NCI-H1694 treated with DMSO at 0.1 percent for 48 hours (cell line): ENCODE measurements at regions not wholly inside any gene's neighbourhood (a gene's known extent, or its start where the extent isn't known, plus 50 kb on each side); places are given as distances from the start of the nearest gene placed in this dataset.
"Not testable (repeated sequence)": the region's sequence is repeated elsewhere in the genome, so short reads cannot be mapped to it uniquely, and the experiment has no call there.

ENCODE experiments used
- DNase-seq: peaks from one replicate; lab custom pipeline; 2025; lab: John Stamatoyannopoulos, UW

DNA sequence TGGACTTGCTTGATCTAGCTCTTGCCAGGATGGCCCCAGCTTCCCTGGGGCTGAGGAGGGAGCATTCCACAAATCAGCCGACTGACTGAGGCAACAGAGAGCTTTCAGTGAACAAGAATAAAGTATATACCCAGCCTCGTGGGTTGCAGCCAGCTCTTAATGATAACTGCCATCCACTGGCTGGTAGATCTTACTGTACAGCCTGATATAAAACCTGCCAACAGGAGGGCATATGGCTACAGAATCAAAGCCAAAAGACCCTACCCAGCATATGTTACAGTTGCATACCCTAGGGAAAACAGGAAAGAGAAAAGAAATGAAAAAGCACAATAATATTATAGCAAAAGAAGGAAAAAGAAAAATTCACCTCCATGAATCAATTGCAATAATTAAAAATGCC is 775.9 kb upstream of the KIF2B start:
- peak; percentile 5 for DNase-seq

DNA sequence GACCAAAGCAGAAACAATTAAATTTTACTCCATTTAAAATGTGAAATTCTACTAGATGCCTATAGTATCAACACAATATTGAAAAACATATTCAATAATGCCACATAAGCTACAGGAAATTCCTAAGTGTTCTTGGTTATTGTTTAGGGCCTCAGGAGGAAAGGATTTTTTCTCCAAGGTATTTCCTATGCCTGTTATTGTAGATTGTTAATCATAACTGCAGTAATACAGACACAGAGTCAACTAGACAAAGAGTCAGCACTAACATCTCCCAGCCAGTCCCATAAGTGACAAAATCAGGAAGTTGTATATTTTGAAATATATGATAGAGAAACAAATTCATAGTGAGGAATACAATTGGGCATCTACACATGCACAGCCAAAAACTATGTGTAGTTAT is 782.7 kb upstream of the KIF2B start:
- no peak for DNase-seq

DNA sequence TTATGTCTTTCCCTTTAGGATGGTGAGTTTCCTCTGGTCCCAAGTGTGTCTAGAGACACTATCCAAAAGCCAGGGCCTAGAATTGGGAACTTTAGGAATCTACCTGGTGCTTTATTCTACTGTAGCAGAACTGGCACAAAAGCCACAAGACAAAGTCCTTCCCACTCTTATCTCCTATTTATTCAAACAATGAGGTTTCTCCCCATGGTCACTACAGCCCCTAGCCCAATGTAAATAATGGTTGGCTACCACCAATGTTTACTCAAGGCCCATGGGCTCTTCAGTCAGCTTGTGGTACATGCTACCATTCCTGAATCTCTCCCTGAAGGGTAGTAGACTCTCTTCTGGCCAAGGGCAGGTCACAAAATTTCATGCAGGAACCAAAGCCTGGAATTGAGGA is 789.4 kb upstream of the KIF2B start:
- no peak for DNase-seq

DNA sequence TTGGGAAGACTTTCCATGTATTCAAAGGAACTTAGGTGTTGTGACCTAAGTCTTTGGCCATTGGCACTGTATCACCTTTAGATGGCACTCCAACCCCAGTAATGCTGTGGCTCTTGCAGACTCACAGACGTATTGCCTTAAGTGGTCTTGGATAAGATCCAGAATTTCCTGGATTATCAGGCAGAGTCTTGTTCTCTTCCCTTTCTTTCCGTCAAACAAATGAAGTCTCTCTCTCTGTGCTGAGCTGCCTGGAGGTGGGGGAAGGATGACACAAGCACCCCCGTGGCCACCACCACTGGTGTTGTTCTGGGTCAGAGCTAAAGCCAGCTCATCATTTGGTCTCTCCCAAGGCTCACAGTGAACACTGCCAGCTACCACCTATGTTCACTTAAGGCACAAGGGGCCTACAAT is 789.9 kb upstream of the KIF2B start:
- DNase-seq = peak; percentile 46

DNA sequence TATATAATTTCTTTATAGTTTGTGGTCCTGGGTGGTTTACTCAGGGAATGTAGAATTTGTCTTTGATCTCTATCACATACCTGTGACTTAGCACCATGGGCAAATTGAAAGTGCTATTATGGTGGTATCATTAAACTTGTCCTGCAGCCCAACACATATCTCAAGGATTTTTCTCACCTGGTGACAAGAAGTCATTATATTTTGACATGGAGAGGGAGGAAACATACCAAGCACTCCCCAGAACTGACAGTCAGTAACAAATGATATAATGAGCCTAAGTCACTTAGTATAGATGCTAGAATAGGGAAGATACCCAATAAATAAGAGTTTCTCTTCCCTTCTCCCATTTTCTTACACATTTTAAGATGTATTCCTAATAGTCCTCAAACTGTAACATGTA is 805.5 kb upstream of the KIF2B start:
- DNase-seq = no peak

DNA sequence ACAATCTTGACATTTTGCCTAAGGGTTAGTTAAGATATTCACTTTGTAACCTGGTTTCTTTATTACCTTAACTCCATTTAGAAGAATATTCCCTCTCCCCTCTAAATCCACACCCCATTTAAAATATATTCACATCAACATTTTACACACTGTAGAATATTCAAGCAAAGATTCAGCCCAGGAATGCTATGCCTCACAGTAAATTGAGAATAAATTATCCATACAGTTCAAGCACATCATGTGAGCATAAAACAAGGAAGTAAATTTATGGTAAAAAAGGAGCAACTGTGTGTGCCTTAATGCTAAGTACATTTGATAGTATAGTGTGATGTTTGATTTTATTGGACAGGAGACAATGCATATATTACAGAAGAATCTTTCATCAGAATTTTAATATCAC is 806.6 kb upstream of the KIF2B start:
- DNase-seq = no peak

DNA sequence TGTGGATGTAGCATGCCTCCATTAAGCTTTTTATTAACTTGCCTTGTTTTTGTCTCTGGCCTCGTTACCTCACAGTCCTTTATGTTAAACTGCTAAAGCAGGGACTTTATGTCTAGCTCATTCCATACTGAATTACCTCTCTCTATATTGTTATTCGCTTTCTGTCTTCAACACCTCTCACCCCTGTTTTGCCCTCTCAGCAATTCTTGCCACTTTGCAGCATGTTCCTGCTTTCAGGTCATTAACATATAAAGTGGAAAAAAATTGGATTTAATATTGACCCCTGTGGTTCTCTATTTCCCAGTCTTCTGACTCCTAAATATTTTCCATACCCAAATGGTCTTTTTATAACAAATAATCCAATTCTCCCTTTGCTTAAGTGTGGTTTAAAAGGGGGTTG is 810.4 kb upstream of the KIF2B start:
- no peak for DNase-seq

DNA sequence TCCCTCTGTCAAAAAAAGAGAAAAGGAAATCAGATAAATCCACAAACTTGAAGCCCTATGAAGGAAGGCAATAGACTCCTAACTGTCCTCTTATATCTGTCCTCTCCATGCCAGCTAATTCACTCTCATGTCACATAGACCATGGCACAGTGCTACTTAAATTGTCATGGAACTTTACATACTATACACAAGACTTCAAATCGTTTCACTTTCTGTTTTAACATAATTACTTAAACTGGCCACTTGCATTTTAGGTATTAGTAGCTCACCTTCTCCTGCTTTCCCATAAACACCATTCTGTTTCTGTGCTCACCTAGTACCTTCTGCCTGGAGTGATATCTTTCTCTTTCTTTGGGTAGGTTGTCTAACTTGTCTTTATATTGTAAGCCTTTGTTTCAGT is 816.7 kb upstream of the KIF2B start:
- DNase-seq = no peak

DNA sequence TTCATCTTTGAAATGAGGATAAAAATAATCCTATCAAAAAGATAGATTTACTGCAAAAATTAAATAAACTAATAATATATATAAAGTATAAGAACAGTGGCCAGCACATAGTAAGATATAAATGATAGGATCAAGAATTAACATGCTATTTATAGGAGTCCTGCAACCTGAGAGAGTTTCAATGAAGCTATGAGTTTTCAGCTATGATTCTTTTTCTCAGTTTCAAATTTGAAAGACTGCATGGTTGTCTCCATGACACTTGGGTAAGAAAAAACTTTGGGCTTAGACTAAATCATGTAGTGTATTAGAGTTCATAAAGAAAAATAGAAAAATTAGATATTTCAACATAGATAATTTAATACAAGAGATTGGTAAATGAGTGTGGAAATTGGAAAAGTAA is 817.8 kb upstream of the KIF2B start:
- DNase-seq = no peak

DNA sequence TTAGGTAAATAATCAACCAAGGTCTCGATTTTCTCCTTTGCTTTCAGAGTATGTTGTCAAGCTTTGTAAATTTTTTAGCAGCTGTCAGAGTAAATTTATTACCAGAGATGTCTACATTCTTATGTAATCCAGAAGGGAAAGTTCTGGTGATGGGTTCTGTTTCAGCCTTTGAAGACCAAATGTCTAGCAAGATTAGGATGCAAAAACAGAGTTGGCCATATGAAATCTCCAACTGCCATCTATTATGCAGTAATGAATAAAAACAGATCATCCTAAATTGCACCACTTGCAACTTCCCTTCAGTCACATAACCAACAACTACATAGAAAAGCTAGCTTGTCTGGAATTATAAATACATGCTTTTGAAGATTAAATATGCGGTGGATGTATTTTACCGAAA is 826.8 kb upstream of the KIF2B start:
- DNase-seq = no peak

DNA sequence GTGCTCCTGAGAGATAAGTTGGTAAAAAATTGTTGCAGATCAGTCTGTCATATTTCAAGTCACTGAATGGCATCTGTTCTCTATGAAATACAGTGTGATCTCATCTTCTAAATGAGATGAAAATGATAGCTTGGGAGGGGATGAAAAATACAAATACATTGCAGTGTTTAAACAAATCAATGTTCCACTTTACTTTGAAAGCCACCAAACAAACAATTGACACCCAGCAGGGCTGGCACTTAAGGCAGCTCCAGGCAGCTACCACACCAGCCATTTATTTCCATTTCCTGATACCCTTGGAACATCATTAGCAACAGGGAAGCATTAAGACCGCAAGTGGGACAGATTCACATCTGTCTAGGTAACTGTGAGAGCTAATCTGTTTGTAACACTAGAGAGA is 827.6 kb upstream of the KIF2B start:
- no peak for DNase-seq

DNA sequence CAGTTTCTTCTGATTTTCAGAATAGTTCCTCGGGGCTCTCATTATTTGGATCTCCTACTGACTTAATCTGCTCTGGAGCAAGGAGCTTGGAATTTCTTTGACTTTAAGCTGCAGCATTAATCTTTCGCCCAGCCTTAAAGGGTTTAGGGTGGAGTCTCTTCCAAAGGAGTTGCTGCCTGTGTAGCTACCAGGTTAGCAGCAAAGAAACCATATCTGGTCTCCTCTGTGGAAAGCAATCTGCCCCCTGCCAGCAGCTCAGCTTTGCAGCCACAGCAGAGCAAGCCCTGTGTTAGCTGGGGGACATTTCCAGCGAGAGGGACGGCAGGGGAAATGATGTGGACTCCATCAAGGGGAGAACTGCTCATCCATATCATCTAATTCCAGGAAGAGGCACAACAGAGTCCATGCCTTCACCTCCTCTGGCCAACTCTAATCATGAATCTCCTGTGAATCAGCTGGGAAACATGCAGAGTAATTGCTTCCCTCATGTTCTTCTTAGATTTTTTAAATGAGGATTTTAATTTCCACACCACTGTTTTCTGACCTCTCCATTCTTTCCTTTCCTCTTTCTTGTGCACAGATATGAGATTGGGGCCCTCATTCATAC is 827.6 kb upstream of the CA10 start:
- DNase-seq = no peak

DNA sequence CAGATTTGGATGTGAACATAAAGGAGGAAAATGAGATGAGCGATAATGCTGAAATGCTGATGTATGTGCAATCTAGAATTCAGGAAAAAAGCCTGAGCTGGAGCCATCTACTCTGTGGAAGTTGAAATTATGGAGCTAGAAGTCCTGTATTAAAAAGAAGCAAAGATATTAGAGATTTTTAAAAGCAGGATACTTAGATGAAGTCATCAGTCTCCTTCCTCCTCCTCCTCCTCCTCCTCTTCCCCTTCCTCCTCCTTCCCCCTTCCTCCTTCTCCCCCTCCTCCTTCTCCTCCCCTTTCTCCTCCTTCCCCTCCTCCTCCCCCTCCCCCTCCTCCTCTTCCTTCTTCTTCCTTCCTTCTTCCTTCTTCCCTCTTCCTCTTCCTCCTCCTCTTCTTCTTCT is 823.8 kb upstream of the CA10 start:
- DNase-seq = no peak

DNA sequence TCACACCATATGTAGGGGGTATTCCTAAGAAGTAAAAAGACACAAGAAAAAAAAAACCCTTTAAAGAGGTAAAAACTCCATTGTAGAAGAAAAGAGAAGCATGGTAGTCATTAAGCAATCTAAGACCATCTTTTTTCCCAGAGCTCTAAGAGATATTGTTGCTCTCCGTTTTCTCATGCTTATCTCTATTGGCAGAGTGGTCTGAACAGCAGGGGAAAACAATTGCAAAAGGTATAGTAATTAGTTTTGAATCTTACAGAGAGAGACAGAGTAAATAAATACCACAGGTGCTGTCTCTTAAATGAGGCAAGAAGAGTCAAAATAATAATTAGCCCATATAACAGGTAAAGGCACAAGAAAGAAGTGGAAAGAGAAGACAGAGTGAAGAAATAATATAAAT is 821.4 kb upstream of the CA10 start:
- DNase-seq = no peak

DNA sequence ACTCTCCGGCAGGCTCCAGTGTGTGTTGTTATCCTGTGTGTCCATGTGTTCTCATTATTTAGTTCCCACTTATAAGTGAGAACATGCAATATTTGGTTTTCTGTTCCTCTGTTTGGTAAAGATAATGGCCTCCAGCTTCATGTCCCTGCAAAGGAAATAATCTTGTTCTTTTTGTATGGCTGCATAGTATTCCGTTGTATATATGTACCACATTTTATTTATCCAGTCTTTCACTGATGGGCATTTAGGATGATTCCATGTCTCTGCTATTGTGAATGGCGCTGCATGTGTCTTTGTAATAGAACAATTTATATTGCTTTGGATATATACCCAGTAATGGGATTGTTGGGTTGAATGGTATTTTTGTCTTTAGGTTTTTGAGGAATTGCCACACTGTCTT is 807.3 kb upstream of the CA10 start:
- DNase-seq = no peak

DNA sequence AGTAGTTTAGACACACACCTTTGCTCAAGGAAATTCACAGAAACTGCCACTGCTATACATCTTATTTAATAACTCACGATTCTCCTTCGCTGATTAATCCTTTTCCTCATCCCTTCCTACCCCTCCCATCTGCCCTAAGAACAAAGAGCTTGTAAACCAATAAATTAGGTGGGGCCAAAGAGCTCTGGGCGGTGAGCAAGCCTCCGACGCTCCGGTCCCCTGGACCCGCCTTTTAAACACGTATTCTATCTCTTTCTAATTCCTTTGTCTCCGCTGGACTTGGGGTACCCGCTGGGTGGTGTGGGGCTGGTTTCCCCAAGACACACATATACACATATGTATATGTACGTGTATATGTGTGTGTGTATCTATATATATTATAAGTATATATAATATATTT is 803.2 kb upstream of the CA10 start:
- DNase-seq = not testable (repeated sequence)

DNA sequence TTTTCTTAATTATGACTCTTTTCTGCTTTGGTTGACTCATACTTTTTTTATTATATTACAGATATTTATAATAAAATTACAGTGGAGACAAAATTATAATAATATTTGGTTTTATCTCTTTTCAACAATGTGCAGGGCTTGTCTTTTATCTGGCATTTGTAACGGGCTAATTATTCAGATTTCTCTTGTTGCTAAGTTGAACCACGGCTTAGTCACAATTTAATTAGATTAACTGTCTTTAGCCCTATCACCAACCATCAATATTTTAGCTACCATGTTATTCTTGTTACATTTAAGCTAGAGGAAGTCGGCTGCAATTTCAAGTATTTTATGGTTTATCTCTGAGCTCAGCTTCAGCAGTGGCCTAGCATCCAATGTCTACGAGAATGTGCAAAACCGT is 798.9 kb upstream of the CA10 start:
- DNase-seq = no peak

DNA sequence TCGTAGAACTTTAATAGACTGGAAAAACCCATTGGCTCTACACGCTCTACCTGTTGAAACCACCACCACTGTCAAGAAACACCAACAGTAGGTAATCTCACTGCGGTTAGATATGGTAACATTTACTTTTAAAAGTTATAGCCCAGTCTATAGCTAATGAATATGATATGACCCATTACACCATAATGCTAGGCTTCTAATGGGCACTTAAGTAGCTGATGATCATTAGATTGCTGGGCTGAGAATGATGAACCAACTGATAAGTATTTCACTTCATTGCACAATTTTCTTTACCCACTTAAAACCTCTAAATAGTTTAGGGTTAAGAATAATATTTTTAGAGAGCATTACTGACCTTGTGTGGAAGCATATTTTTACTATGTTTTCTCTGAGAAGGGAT is 788.9 kb upstream of the CA10 start:
- no peak for DNase-seq

DNA sequence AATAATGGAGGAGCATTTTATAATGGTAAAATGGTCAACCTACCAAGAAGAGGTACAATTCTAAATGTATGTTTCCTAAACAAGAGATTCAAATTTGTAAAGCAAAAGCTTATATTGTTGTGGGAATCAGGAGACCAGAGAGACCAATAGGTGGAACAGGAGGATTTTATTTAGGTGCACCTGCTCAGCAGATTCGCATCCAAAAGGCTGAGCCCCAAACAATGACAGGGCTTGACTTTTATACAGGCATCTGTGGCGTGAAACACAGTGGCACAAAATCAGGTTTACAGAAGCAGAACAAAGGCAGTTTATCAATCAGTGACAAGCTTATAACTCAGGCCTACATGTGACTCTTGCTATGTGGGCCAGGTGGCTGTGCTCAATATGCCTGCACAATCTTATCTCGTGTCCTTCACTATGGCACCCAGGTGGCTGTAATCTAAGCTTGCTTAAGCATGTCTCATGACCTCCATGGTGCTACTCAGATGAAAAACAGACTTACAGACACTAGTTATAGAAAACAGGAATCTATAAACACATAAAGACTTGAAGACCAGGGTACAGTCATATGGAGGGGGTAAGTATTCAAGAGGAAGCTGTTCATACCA is 780.2 kb upstream of the CA10 start:
- no peak for DNase-seq

DNA sequence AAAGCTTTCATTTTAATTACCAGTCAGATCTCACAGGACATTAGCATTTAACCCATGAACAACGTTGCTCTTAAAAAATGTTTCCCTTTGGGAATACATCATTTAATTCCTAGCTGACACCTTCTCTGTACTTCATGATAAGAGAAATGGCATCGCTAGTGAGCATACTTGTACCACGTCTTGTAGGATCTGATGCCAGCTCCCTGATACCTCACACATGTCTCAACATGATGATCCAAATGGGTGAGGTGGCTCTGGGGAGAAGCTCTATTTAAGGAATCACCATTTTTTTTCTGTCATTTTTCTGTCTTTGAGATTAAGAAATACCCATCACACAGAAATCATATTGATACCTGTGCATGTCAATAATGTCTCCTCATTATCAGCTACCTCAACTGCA is 772.1 kb upstream of the CA10 start:
- DNase-seq = no peak

DNA sequence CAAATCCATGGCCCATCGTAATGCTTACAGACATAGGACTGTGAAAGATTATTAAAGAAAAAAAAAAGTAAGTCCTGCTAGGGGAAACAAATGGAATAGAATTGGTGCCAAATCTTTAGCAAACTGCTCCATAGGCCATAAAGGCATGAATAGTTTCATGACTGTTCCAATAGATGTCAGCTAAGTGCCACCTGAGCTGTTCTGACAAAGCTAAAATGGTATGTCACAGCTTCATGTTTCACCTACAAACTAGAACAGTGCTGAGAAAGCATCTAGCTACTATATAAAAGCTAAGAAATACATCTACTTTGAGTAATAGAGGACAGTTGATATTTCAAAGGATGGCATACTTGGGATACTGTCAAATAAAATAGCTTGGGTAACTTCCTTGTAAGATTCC is 771.6 kb upstream of the CA10 start:
- DNase-seq = no peak

DNA sequence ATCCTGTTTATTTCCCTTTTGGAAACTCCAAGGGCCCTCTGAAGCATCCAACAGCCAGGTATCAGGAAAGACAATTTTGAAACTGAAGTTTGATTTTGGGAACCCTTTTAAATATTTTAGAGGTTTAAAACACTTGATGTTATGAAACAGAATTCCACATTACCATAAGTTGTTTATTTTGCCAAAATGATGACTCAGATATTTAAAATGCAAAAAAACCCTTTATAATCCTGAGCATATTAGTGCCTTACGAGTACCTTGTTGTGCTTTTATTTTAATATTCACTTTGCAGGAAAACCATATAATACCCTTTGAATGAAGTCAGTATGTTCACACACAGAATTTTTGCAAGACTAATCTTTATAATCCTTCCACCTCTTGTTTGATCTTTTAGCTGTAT is 765.1 kb upstream of the CA10 start:
- DNase-seq = no peak

DNA sequence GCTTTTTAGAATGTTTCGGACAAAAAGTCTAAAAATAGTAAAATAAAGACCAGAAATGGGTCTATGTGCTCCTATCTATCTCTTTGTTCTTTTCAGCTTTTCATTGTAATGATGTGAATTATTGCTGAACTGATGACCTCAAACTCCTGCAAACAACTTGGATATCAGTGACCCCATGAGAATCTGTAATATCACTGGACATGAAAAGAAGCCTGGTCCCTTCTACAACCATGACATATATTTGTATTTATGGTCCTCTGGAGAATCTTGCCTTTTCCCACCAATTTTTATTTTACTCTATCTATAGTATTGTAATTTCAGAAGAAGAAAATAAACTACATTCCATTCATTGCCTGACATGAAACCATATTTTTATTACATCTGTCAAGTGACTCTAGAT is 740.7 kb upstream of the CA10 start:
- DNase-seq = no peak

DNA sequence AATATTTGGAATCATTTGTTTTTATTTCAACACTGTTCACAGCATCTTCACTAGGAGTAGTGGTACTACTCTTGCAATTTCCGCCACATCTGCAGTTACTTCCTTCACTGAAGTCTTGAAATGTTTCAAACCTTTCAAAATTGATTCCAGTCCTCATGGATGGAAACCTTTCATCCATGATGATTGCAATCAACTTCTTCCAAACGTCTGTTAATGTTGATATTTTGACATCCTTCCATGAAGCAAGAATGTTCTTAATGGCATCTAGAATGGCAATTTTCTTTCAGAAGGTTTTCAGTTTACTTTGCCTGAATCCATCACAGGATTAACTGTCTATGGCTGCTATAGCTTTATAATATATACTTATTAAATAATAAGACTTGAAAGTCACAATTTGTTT is 736.8 kb upstream of the CA10 start:
- DNase-seq = no peak

DNA sequence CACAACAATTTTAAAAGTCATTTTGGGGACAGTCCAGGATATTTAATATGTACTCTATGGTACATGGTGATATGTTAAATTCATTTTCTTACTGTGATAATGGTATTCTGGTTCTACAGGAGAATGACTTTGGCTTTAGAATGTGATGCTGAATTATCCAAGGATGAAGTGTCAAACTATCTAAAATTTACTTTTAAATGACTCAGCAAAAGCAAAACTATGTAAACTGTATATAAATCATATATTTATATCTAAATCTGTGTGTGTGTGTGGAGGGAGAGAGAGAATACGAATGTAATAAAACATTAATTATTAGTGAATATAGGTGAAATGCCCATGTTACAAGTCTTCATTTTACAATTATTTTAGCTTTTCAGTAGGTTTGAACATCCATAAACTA is 733.8 kb upstream of the CA10 start:
- no peak for DNase-seq
